K562 (cell line): ENCODE measurements at regions not wholly inside any gene's neighbourhood (a gene's known extent, or its start where the extent isn't known, plus 50 kb on each side); places are given as distances from the start of the nearest gene placed in this dataset.

ENCODE experiments used
- ARID4B ChIP-seq: sonication (generic); formaldehyde crosslinking; IDR thresholded peaks from 2 replicates; pipeline ENCODE4 v1.8.0; 2022; ENCODE audit warnings: mild to moderate bottlenecking, missing genetic modification reagents
- CBX3 ChIP-seq, 2 experiments: IDR thresholded peaks; 1 replicate in 1 of 2; 2 replicates in 1 of 2; pipeline ENCODE4 v1.6.1; 2012; ENCODE audit warnings: inconsistent platforms in 2 of 2, low read length in 2 of 2, borderline replicate concordance in 1 of 2, control low read depth in 1 of 2
- DEAF1 ChIP-seq: fragments of 450-650 bp; formaldehyde crosslinking; IDR thresholded peaks from 2 replicates; pipeline ENCODE4 v1.4.0; 2020; ENCODE audit warnings: mild to moderate bottlenecking, moderate library complexity
- DMBX1 ChIP-seq: fragments of 250-450 bp; sonication (Bioruptor Pico); IDR thresholded peaks from 2 replicates; pipeline ENCODE4 v1.8.0; 2022; ENCODE audit warnings: inconsistent platforms, mild to moderate bottlenecking, moderate library complexity, borderline replicate concordance
- DNMT1 ChIP-seq: fragments of 450-650 bp; IDR thresholded peaks from 2 replicates; pipeline ENCODE4 v1.6.1; 2016; ENCODE audit warnings: antibody characterized with exemption, mild to moderate bottlenecking
- E2F3 ChIP-seq: fragments of 250-450 bp; sonication (Bioruptor Pico); IDR thresholded peaks from 2 replicates; pipeline ENCODE4 v1.4.0; 2020; ENCODE audit warnings: mild to moderate bottlenecking
- FOXJ2 ChIP-seq: fragments of 200-800 bp; sonication (Bioruptor generic); IDR thresholded peaks from 2 replicates; pipeline ENCODE4 v1.6.1; 2016; ENCODE audit warnings: missing genetic modification characterization, missing compliant biosample characterization
- GABPB2 ChIP-seq: fragments of 250-450 bp; sonication (Bioruptor Pico); conservative IDR thresholded peaks from 2 replicates; pipeline ENCODE4 v1.5.1; 2021; ENCODE audit warnings: mild to moderate bottlenecking
- RUNX1 ChIP-seq: sonication (generic); IDR thresholded peaks from 2 replicates; pipeline ENCODE4 v1.6.1; 2016; ENCODE audit warnings: antibody characterized with exemption, low read depth
- SREBF1 ChIP-seq: fragments of 150-350 bp; IDR thresholded peaks from 2 replicates; pipeline ENCODE4 v1.6.1; 2014; ENCODE audit warnings: antibody characterized with exemption, low read depth, low read length, borderline replicate concordance
- ZEB2 ChIP-seq: fragments of 450-650 bp; IDR thresholded peaks from 2 replicates; pipeline ENCODE4 v1.6.1; 2016
- ZNF398 ChIP-seq: fragments of 250-450 bp; sonication (Bioruptor Pico); IDR thresholded peaks from 2 replicates; pipeline ENCODE4 v1.8.0; 2021; ENCODE audit warnings: moderate library complexity, mild to moderate bottlenecking, inconsistent platforms
- ZNF639 ChIP-seq, 2 experiments: fragments of 200-800 bp in 1 of 2; sonication (Bioruptor generic) in 1 of 2; sonication (generic) in 1 of 2; formaldehyde crosslinking in 1 of 2; IDR thresholded peaks in 1 of 2; conservative IDR thresholded peaks in 1 of 2; 2 replicates each; pipeline versions ENCODE4 v1.5.0 to v1.6.1; 2016 to 2020; ENCODE audit warnings: missing compliant biosample characterization in 1 of 2, missing genetic modification characterization in 1 of 2, missing genetic modification reagents in 1 of 2
- TF ChIP-seq, protein P1 (sequence below), 2 experiments: fragments of 450-650 bp in 1 of 2; sonication (generic) in 1 of 2; formaldehyde crosslinking; conservative IDR thresholded peaks; 2 replicates each; pipeline versions ENCODE4 v1.4.0 to v1.8.1; 2020 to 2022; ENCODE audit warnings: mild to moderate bottlenecking in 1 of 2, missing genetic modification reagents in 1 of 2

GRCh38 chr2:58731488-58731869 is 490.4 kb upstream of the FANCL start (continued):
- TF ChIP-seq ARID4B (CRISPR knock-in tag) (no peak), CBX3 (IDR thresholded peaks at IDR 0.05; ENCODE audit: borderline replicate concordance in 1 of 2, low read length in 2 of 2) (no peak; a peak in 1 of 3 replicates), DEAF1 (no peak), RUNX1 (no peak), FOXJ2 (tag) (no peak), SREBF1 (no peak), ZNF639 (CRISPR knock-in tag; conservative IDR thresholded peaks at IDR 0.05 in 1 of 2, IDR thresholded peaks at IDR 0.05 in 1 of 2) (no peak), E2F3 (no peak), ZNF398 (CRISPR knock-in tag) (no peak), DNMT1 (no peak), ZEB2 (peak; percentile 79), GABPB2 (CRISPR knock-in tag) (no peak), DMBX1 (peak; percentile 62; the same call in 1 of the 2 replicates)
- TF ChIP-seq, protein P1, sequence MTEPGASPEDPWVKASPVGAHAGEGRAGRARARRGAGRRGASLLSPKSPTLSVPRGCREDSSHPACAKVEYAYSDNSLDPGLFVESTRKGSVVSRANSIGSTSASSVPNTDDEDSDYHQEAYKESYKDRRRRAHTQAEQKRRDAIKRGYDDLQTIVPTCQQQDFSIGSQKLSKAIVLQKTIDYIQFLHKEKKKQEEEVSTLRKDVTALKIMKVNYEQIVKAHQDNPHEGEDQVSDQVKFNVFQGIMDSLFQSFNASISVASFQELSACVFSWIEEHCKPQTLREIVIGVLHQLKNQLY (CRISPR knock-in tag; conservative IDR thresholded peaks at IDR 0.05) = no peak
